IMR-90 (cell line): ENCODE measurements at regions not wholly inside any gene's neighbourhood (a gene's known extent, or its start where the extent isn't known, plus 50 kb on each side); places are given as distances from the start of the nearest gene placed in this dataset.

ENCODE experiments used
- ATAC-seq: fragments of 200-7000 bp; cut with Tn5 transposase; 2 replicates; pipeline ENCODE4 v1.9.1; 2020; ENCODE audit warnings: low read depth, mild to moderate bottlenecking, moderate library complexity
- BruUV-seq: library from RNA; stranded (reverse); fragments of 400-500 nt; replicated peaks from 2 replicates; lab custom pipeline; 2021; lab: Mats Ljungman, UMichigan
- CTCF ChIA-PET: fragments of 300-600 bp; formaldehyde crosslinking; extraction: SDS; loops from one replicate; lab custom pipeline; 2021; ENCODE audit warnings: antibody characterized with exemption; lab: Yijun Ruan, JAX
- POLR2A ChIA-PET: fragments of 300-600 bp; sonication (Branson Sonifier 250); formaldehyde crosslinking; loops from one replicate; lab custom pipeline; 2022; ENCODE audit warnings: antibody characterized with exemption; ENCODE audit not compliant: unreplicated experiment; lab: Charles Lee
- DNase-seq: peaks from one replicate; pipeline ENCODE4 v3.0.0; 2013
- H2AFZ ChIP-seq: replicated peaks from 2 replicates; pipeline ENCODE3; 2013; ENCODE audit warnings: low read length, mild to moderate bottlenecking; ENCODE audit not compliant: poor library complexity
- H2AK5ac ChIP-seq: 2 replicates; pipeline ENCODE4 v1.6.1; 2013; ENCODE audit warnings: low read depth, low read length, inconsistent platforms
- H2AK9ac ChIP-seq: replicated peaks from 2 replicates; pipeline ENCODE3; 2013; ENCODE audit warnings: mild to moderate bottlenecking, low read depth, low read length, moderate library complexity; ENCODE audit not compliant: poor library complexity
- H2BK120ac ChIP-seq: 2 replicates; pipeline ENCODE4 v1.6.1; 2013; ENCODE audit warnings: low read depth, low read length, inconsistent platforms
- H2BK15ac ChIP-seq: 3 replicates; pipeline ENCODE4 v1.6.1; 2013; ENCODE audit warnings: low read depth, low read length, inconsistent platforms
- H2BK20ac ChIP-seq: 2 replicates; pipeline ENCODE4 v1.6.1; 2013; ENCODE audit warnings: low read depth, mild to moderate bottlenecking, inconsistent platforms, low read length, moderate library complexity
- H2BK5ac ChIP-seq: 2 replicates; pipeline ENCODE4 v1.6.1; 2013; ENCODE audit warnings: mild to moderate bottlenecking, low read depth, low read length, inconsistent platforms; ENCODE audit not compliant: poor library complexity, severe bottlenecking
- H3K14ac ChIP-seq: replicated peaks from 2 replicates; pipeline ENCODE4 v1.6.1; 2013; ENCODE audit warnings: low read depth, low read length, inconsistent platforms
- H3K18ac ChIP-seq: 2 replicates; pipeline ENCODE4 v1.6.1; 2013; ENCODE audit warnings: low read depth, low read length, control low read depth
- H3K23ac ChIP-seq: 2 replicates; pipeline ENCODE4 v1.6.1; 2013; ENCODE audit warnings: low read depth, low read length, inconsistent platforms
- H3K27ac ChIP-seq: 2 replicates; pipeline ENCODE4 v1.5.1; 2013; ENCODE audit warnings: mild to moderate bottlenecking, control low read depth, low read length; ENCODE audit not compliant: insufficient read depth
- H3K27me3 ChIP-seq: 2 replicates; pipeline ENCODE4 v1.6.1; 2013; ENCODE audit warnings: low read length; ENCODE audit not compliant: control insufficient read depth, insufficient read depth
- H3K36me3 ChIP-seq: 2 replicates; pipeline ENCODE4 v1.6.1; 2013; ENCODE audit warnings: low read length, mixed read lengths; ENCODE audit not compliant: control insufficient read depth, insufficient read depth
- H3K4ac ChIP-seq: 2 replicates; pipeline ENCODE4 v1.6.1; 2013; ENCODE audit warnings: low read depth, low read length, inconsistent platforms
- H3K4me1 ChIP-seq: 2 replicates; pipeline ENCODE4 v1.6.1; 2013; ENCODE audit warnings: low read length, mixed read lengths; ENCODE audit not compliant: control insufficient read depth, insufficient read depth
- H3K4me2 ChIP-seq: 2 replicates; pipeline ENCODE4 v1.6.1; 2013; ENCODE audit warnings: low read depth, mild to moderate bottlenecking, control low read depth, low read length, moderate library complexity
- H3K4me3 ChIP-seq: 2 replicates; pipeline ENCODE4 v1.5.1; 2013; ENCODE audit warnings: low read depth, mild to moderate bottlenecking, control low read depth, low read length, moderate library complexity; ENCODE audit not compliant: insufficient read depth
- H3K56ac ChIP-seq: 2 replicates; pipeline ENCODE4 v1.6.1; 2013; ENCODE audit warnings: low read length, inconsistent platforms; ENCODE audit not compliant: insufficient read depth; ENCODE audit errors: extremely low read depth
- H3K79me1 ChIP-seq, 2 experiments: 2 replicates each; pipeline ENCODE4 v1.6.1; 2013; ENCODE audit warnings: low read length in 2 of 2, inconsistent platforms in 1 of 2, low read depth in 1 of 2
- H3K9ac ChIP-seq: 2 replicates; pipeline ENCODE4 v1.6.1; 2013; ENCODE audit warnings: low read depth, low read length, control low read depth
- H3K9me1 ChIP-seq: 2 replicates; pipeline ENCODE4 v1.6.1; 2013; ENCODE audit warnings: low read length, inconsistent platforms; ENCODE audit not compliant: insufficient read depth
- H3K9me3 ChIP-seq: 2 replicates; pipeline ENCODE4 v1.6.1; 2013; ENCODE audit warnings: low read length; ENCODE audit not compliant: control insufficient read depth, insufficient read depth
- H4K20me1 ChIP-seq: 2 replicates; pipeline ENCODE4 v1.6.1; 2013; ENCODE audit warnings: low read length, inconsistent platforms; ENCODE audit not compliant: insufficient read depth
- H4K5ac ChIP-seq: 2 replicates; pipeline ENCODE4 v1.6.1; 2013; ENCODE audit warnings: mild to moderate bottlenecking, low read depth, low read length, control low read depth
- H4K8ac ChIP-seq, 2 experiments: 2 replicates each; pipeline ENCODE4 v1.6.1; 2013; ENCODE audit warnings: low read depth in 2 of 2, low read length in 2 of 2, control low read depth in 1 of 2, inconsistent platforms in 1 of 2
- H4K91ac ChIP-seq: 2 replicates; pipeline ENCODE4 v1.6.1; 2013; ENCODE audit warnings: low read depth, low read length, inconsistent platforms; ENCODE audit not compliant: insufficient read depth
- CHD1 ChIP-seq: IDR thresholded peaks from 2 replicates; pipeline ENCODE4 v1.6.1; 2012; ENCODE audit warnings: low read depth, low read length, improper control_type of control experiment
- CTCF ChIP-seq: conservative IDR thresholded peaks from 2 replicates; pipeline ENCODE4 v1.5.1; 2012; ENCODE audit warnings: mild to moderate bottlenecking, low read depth, low read length, improper control_type of control experiment
- ELK1 ChIP-seq: fragments of 150-350 bp; IDR thresholded peaks from 2 replicates; pipeline ENCODE4 v1.6.1; 2016; ENCODE audit warnings: low read depth, mild to moderate bottlenecking, low read length, moderate library complexity, borderline replicate concordance
- FOS ChIP-seq: fragments of 150-350 bp; IDR thresholded peaks from 2 replicates; pipeline ENCODE4 v1.6.1; 2016; ENCODE audit warnings: low read depth, low read length
- POLR2A ChIP-seq: IDR thresholded peaks from 2 replicates; pipeline ENCODE4 v1.6.1; 2012; ENCODE audit warnings: mild to moderate bottlenecking, low read depth, low read length
- RFX5 ChIP-seq: IDR thresholded peaks from 2 replicates; pipeline ENCODE4 v1.8.0; 2012; ENCODE audit warnings: low read depth, mild to moderate bottlenecking, low read length, moderate library complexity
- WGBS, 2 experiments: methylation state at CpG; one replicate each; pipeline versions ENCODE4 v1.1.5 to v1.1.7; 2013; ENCODE audit warnings: missing lambda C conversion rate in 2 of 2; ENCODE audit not compliant: insufficient read length in 1 of 2; ENCODE audit errors: extremely low coverage in 2 of 2; 5-methylcytosine and 5-hydroxymethylcytosine counted together
- dilution Hi-C: fragments of 300-500 bp; cut with HindIII; formaldehyde crosslinking; loops from one replicate; pipeline ENCODE4 v1.14.3; 2018; ENCODE audit warnings: low sequenced_read_pairs; ENCODE audit not compliant: unreplicated experiment
- in situ Hi-C: fragments of 300-500 bp; cut with MboI; formaldehyde crosslinking; loops from 3 replicates; pipeline ENCODE4 v1.14.3; 2019; ENCODE audit warnings: low sequenced_read_pairs, inconsistent platforms, mixed read lengths
- intact Hi-C: fragments of 100-400 bp; cut with micrococcal nuclease; formaldehyde crosslinking; loops from 2 replicates; pipeline ENCODE4 v1.10.0; 2022

GRCh38 chr12:107435520-107435919 is 250.1 kb upstream of the PWP1 start:
- intact Hi-C loops, result no loop called here
- H4K20me1 ChIP-seq, result no peaks in the 10 kb centered on the region
- no peak overlapping the region for H3K4ac ChIP-seq
- H3K23ac ChIP-seq, result no peak overlapping the region
- ATAC-seq (no peak), DNase-seq (no peak)
- ChIA-PET POLR2A (no interaction called here), CTCF (interaction anchor here (0.5 to 1.6 kb wide), 3 partner anchors 33 to 516 kb away, joined by 3 to 5 read pairs (median 4); no protein-coding TSS in a partner anchor)
- no peak overlapping the region for H3K27ac ChIP-seq
- H2AFZ ChIP-seq, result no peak overlapping the region
- H3K4me3 ChIP-seq, result no peak overlapping the region
- no peak overlapping the region for H2AK9ac ChIP-seq
- H4K8ac ChIP-seq, result no peak overlapping the region
- H4K5ac ChIP-seq, result no peak overlapping the region
- H3K4me2 ChIP-seq, result no peak overlapping the region
- peaks cover 3% of the 10 kb centered on the region; the same call in 1 of the 2 replicates for H3K4me1 ChIP-seq
- H3K9me3 ChIP-seq, result no peaks in the 10 kb centered on the region
- H3K9ac ChIP-seq, result no peak overlapping the region
- no peak overlapping the region; the same call in 1 of the 2 replicates for H2BK120ac ChIP-seq
- peaks cover 7% of the 10 kb centered on the region for H3K9me1 ChIP-seq
- no peak overlapping the region for H4K91ac ChIP-seq
- WGBS, 2 experiments, result no CpG with 5 or more reads among the region's 2 CpGs
- BruUV-seq, result no TSS peak
- H2BK15ac ChIP-seq, result no peak overlapping the region
- H2BK5ac ChIP-seq, result no peak overlapping the region
- H3K27me3 ChIP-seq, result no peaks in the 10 kb centered on the region
- no peaks in the 10 kb centered on the region for H3K79me1 ChIP-seq
- no peak overlapping the region for H2BK20ac ChIP-seq
- no peak overlapping the region for H3K14ac ChIP-seq
- in situ Hi-C loops, result no loop called here
- TF ChIP-seq RFX5, result no peak
- TF ChIP-seq ELK1, result no peak
- no peak for TF ChIP-seq CTCF
- TF ChIP-seq CHD1, result no peak
- TF ChIP-seq POLR2A, result no peak
- no peak for TF ChIP-seq FOS
- H3K56ac ChIP-seq, result no peak overlapping the region
- no peak overlapping the region for H3K18ac ChIP-seq
- dilution Hi-C loops, result no loop called here
- H2AK5ac ChIP-seq, result no peak overlapping the region
- no peaks in the 10 kb centered on the region for H3K36me3 ChIP-seq
